Caco-2 (cell line): ENCODE measurements at regions not wholly inside any gene's neighbourhood (a gene's known extent, or its start where the extent isn't known, plus 50 kb on each side); places are given as distances from the start of the nearest gene placed in this dataset.
A peak's percentile ranks its signal among the peaks of the same experiment; 100 is the strongest.
"Not testable (repeated sequence)": the region's sequence is repeated elsewhere in the genome, so short reads cannot be mapped to it uniquely, and the experiment has no call there.

Experiments used
- BruUV-seq: library from RNA; stranded (reverse); fragments of 400-500 nt; replicated peaks from 2 replicates; lab custom pipeline; 2021; lab: Mats Ljungman, UMichigan
- CTCF ChIA-PET: fragments of 300-600 bp; sonication (Branson Sonifier 250); formaldehyde crosslinking; loops from one replicate; lab custom pipeline; 2022; ENCODE audit warnings: antibody characterized with exemption; lab: Charles Lee
- POLR2A ChIA-PET: fragments of 300-600 bp; sonication (Branson Sonifier 250); formaldehyde crosslinking; loops from one replicate; lab custom pipeline; 2022; ENCODE audit warnings: antibody characterized with exemption; lab: Charles Lee
- DNase-seq, 2 experiments: peaks; one replicate each; pipeline versions ENCODE4 v3.0.0 to v3.0.0-alpha.2; 2020 to 2022
- H3K27me3 ChIP-seq: replicated peaks from 2 replicates; pipeline ENCODE4 v1.6.0; 2011; ENCODE audit warnings: low read length; ENCODE audit not compliant: control insufficient read depth, insufficient read depth
- H3K36me3 ChIP-seq: 2 replicates; pipeline ENCODE4 v1.5.1; 2011; ENCODE audit warnings: low read length; ENCODE audit not compliant: control insufficient read depth, insufficient read depth
- H3K4me1 ChIP-seq: fragments of 250-450 bp; sonication (Bioruptor Pico); 2 replicates; pipeline ENCODE4 v1.5.1; 2020; ENCODE audit warnings: mild to moderate bottlenecking
- H3K4me3 ChIP-seq: 2 replicates; pipeline ENCODE4 v1.5.1; 2011; ENCODE audit warnings: low read depth, mild to moderate bottlenecking, control low read depth, low read length
- H3K9me3 ChIP-seq: fragments of 250-450 bp; sonication (Bioruptor Pico); 2 replicates; pipeline ENCODE4 v1.5.1; 2020; ENCODE audit warnings: mild to moderate bottlenecking, moderate library complexity
- H3K27ac Mint-ChIP-seq: one replicate; pipeline ENCODE4 v1.8.0; 2022; ENCODE audit warnings: mixed read lengths; ENCODE audit not compliant: unreplicated experiment
- H3K27me3 Mint-ChIP-seq: one replicate; pipeline ENCODE4 v1.8.0; 2022; ENCODE audit warnings: mixed read lengths; ENCODE audit not compliant: insufficient read depth, unreplicated experiment
- H3K36me3 Mint-ChIP-seq: one replicate; pipeline ENCODE4 v1.8.0; 2022; ENCODE audit warnings: mild to moderate bottlenecking, mixed read lengths; ENCODE audit not compliant: insufficient read depth, unreplicated experiment
- H3K4me1 Mint-ChIP-seq: one replicate; pipeline ENCODE4 v1.8.0; 2022; ENCODE audit warnings: low read depth, mixed read lengths; ENCODE audit not compliant: unreplicated experiment
- H3K4me3 Mint-ChIP-seq: one replicate; pipeline ENCODE4 v1.8.0; 2022; ENCODE audit warnings: mild to moderate bottlenecking, moderate library complexity, mixed read lengths; ENCODE audit not compliant: unreplicated experiment
- H3K9me3 Mint-ChIP-seq: one replicate; pipeline ENCODE4 v1.8.0; 2022; ENCODE audit warnings: mixed read lengths; ENCODE audit not compliant: unreplicated experiment
- CTCF ChIP-seq, 2 experiments: fragments of 200-600 bp in 1 of 2; IDR thresholded peaks; 1 replicate in 1 of 2; 2 replicates in 1 of 2; pipeline versions ENCODE4 v1.5.1 to v1.8.0; 2011 to 2022; ENCODE audit warnings: antibody characterized with exemption in 1 of 2, control low read depth in 1 of 2, inconsistent platforms in 1 of 2, low read depth in 1 of 2, low read length in 1 of 2, mild to moderate bottlenecking in 1 of 2, moderate library complexity in 1 of 2; ENCODE audit not compliant: insufficient read depth in 1 of 2, severe bottlenecking in 1 of 2, unreplicated experiment in 1 of 2
- intact Hi-C: fragments of 100-400 bp; cut with micrococcal nuclease; formaldehyde crosslinking; loops from one replicate; pipeline ENCODE4 v1.10.0; 2022; ENCODE audit not compliant: unreplicated experiment

GRCh38 chr11:34784318-34784841, 131.8 kb downstream of the APIP start:
- Histone ChIP-seq H3K36me3 (no peaks in the 10 kb centered on the region; the same call in 1 of the 2 replicates), H3K4me1 (peaks cover 15% of the 10 kb centered on the region), H3K9me3 (no peaks in the 10 kb centered on the region; the same call in 1 of the 2 replicates), H3K4me3 (no peak overlapping the region), H3K27me3 (no peaks in the 10 kb centered on the region)
- no peak for TF ChIP-seq CTCF (IDR thresholded peaks at IDR 0.05; ENCODE audit: insufficient read depth in 1 of 2, low read depth in 1 of 2, low read length in 1 of 2, severe bottlenecking in 1 of 2, unreplicated experiment in 1 of 2)
- intact Hi-C loops, result no loop called here
- CTCF ChIA-PET, result no interaction called here
- POLR2A ChIA-PET, result no interaction called here
- no TSS peak for BruUV-seq
- peaks cover under 1% of the 10 kb centered on the region for H3K27me3 Mint-ChIP-seq
- H3K9me3 Mint-ChIP-seq, result peaks cover 3% of the 10 kb centered on the region
- DNase-seq, result peak in 1 of 2 experiments; percentile 7
- peaks cover 18% of the 10 kb centered on the region for H3K4me1 Mint-ChIP-seq
- no peaks in the 10 kb centered on the region for H3K36me3 Mint-ChIP-seq
- H3K27ac Mint-ChIP-seq, result no peak overlapping the region
- H3K4me3 Mint-ChIP-seq, result no peak overlapping the region

- no peak for TF ChIP-seq CTCF (IDR thresholded peaks at IDR 0.05; ENCODE audit: insufficient read depth in 1 of 2, low read depth in 1 of 2, low read length in 1 of 2, severe bottlenecking in 1 of 2, unreplicated experiment in 1 of 2)
- Histone ChIP-seq H3K27me3 (no peaks in the 10 kb centered on the region), H3K4me1 (peaks cover 15% of the 10 kb centered on the region), H3K4me3 (no peak overlapping the region), H3K36me3 (no peaks in the 10 kb centered on the region; the same call in 1 of the 2 replicates), H3K9me3 (no peaks in the 10 kb centered on the region; the same call in 1 of the 2 replicates)
- POLR2A ChIA-PET, result no interaction called here
- H3K27me3 Mint-ChIP-seq, result peaks cover 4% of the 10 kb centered on the region
- peaks cover 18% of the 10 kb centered on the region for H3K4me1 Mint-ChIP-seq
- no peak overlapping the region for H3K4me3 Mint-ChIP-seq
- intact Hi-C loops, result no loop called here
- no peak for DNase-seq
- no peaks in the 10 kb centered on the region for H3K9me3 Mint-ChIP-seq
- no peaks in the 10 kb centered on the region for H3K36me3 Mint-ChIP-seq
- no peak overlapping the region for H3K27ac Mint-ChIP-seq
- no TSS peak for BruUV-seq
- CTCF ChIA-PET, result no interaction called here
Measured at GRCh38 chr11:34783816-34784317, 132.3 kb downstream of the APIP start.

GRCh38 chr11:34781826-34782225, 134.4 kb downstream of the APIP start:
- POLR2A ChIA-PET, intact Hi-C loops, CTCF ChIA-PET, H3K36me3 Mint-ChIP-seq, H3K27me3 Mint-ChIP-seq, H3K27me3 ChIP-seq, H3K4me3 Mint-ChIP-seq, H3K9me3 ChIP-seq, DNase-seq, H3K9me3 Mint-ChIP-seq, H3K36me3 ChIP-seq, H3K4me3 ChIP-seq, BruUV-seq, H3K27ac Mint-ChIP-seq: not testable (repeated sequence)
- peaks cover 15% of the 10 kb centered on the region for H3K4me1 ChIP-seq
- peaks cover 18% of the 10 kb centered on the region for H3K4me1 Mint-ChIP-seq
